H4 (cell line): ENCODE measurements at regions not wholly inside any gene's neighbourhood (a gene's known extent, or its start where the extent isn't known, plus 50 kb on each side); places are given as distances from the start of the nearest gene placed in this dataset.
A peak's percentile ranks its signal among the peaks of the same experiment; 100 is the strongest.

ENCODE experiments used
- DNase-seq: peaks from one replicate; pipeline ENCODE4 v3.0.0-alpha.2; 2015; ENCODE audit warnings: low spot score

- no peak for DNase-seq
Measured at GRCh38 chr13:72120632-72121031, 253.6 kb upstream of the DACH1 start.

DNA sequence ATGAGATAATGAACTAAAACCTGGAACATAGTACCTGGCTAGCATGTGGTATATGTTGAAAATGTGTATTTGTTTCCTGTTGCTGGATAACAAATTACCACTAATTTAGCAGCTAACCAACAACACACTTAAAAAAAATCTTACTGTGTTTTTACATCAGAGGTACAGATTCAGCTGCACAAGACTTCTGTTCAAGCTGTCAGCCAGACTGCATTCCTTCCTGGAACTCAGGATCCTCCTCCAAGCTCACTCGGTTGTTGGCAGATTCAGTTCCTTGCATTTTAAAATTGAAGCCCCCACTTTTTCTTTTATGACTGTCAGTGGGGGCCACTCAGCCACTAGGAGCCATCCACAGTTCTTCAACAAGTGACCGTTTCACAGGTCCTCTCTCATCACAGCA, 246.9 kb upstream of the DACH1 start:
- DNase-seq, result no peak

- DNase-seq, result no peak
Measured at GRCh38 chr13:72113076-72113475, 246.1 kb upstream of the DACH1 start.

GRCh38 chr13:72112216-72112615, 245.2 kb upstream of the DACH1 start:
- DNase-seq, result no peak

GRCh38 chr13:72109863-72110262, 242.9 kb upstream of the DACH1 start:
- DNase-seq, result no peak

- no peak for DNase-seq
Measured at GRCh38 chr13:72104656-72105180, 237.7 kb upstream of the DACH1 start.

- DNase-seq, result no peak
Measured at GRCh38 chr13:72101768-72102400, 234.9 kb upstream of the DACH1 start.

DNA sequence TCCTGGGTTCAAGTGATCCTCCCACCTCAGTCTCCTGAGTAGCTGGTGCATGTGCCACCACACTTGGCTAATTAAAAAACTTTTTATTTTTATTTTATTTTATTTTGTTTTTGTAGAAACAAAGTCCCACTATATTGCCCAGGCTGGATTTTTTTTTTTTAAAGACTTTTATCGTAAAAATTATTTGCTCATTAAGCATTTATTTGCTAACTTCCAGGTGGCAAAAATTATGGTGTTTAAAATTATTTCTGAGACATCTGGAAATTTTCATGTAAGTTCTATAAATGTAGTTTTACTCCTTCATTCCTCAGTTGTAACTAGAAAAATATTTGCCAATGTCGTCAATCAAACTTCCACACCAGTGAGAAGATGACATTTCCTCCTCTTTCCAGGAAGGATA, 233.3 kb upstream of the DACH1 start:
- no peak for DNase-seq

DNA sequence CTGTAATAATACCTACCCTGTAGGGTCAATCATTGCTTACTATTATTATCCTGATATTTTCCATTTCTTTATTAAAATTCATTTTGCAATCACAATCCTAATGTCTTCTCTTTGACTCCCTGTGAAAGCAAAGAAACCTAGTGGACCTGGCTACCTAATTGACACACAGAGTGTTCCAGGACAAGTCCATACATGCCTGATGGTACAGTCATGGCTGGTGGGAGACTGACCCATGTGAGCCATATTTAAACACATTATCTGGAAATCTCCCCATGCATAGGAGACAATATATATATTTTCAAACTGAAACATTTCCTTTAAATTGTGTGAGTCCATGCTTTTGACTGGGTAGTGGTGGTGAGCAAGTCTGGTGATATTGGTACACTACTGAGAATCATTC, 230.6 kb upstream of the DACH1 start:
- no peak for DNase-seq

DNA sequence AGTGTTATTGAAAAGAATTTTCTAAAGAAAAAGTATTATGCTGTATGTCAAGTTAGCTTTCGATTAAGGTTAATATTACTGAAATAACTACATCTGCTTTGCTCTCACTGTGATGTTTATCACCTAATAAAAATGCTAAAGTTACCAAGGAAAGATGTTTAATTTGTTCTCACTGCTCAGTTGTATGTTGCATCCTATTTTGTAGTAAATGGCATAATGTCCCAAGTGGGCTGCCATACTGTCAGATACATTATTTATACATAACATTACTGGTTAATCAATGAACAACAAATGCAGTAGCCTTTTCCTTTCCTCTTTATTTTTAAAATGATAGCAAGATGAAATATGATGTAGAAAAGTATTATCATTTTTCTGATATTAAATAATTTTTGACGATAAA, 226.3 kb upstream of the DACH1 start:
- no peak for DNase-seq

DNA sequence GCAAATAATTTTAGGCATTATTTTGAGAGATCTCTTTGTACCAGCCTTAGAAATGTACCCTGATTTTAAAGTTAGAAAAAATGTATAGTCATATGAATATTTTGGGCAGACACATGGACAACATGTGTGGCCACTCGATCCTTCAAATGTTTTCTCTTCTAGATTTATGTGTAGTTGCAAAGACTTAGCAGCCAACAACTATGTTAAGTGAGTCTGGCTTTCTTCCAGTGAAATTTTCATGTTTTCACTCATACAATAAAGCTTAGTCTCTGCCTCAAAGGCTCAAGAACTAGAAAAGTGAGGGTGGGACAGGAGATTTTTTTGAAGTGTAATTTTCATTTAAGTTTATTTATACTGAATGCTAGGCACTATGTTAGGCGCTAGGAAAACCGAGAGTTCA, 207.7 kb upstream of the DACH1 start:
- no peak for DNase-seq

DNA sequence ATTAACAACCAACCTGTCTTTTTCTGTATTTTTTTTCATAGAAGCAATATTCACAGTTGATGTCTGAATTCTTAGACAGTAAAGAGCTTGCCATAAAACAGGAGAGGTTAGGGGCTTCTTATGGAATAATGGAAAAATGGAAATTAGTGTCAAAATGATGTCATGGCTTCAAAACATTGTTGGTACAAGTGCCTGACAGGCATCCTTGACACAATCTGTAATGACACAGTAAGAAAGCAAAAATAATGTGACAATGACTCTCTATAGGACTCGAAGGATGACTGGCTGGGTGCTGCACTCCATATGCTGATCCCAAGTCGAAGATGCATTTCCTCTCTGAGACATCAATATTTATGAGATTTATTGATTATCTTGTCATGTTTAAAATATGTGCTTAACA, 205.3 kb upstream of the DACH1 start:
- no peak for DNase-seq

DNA sequence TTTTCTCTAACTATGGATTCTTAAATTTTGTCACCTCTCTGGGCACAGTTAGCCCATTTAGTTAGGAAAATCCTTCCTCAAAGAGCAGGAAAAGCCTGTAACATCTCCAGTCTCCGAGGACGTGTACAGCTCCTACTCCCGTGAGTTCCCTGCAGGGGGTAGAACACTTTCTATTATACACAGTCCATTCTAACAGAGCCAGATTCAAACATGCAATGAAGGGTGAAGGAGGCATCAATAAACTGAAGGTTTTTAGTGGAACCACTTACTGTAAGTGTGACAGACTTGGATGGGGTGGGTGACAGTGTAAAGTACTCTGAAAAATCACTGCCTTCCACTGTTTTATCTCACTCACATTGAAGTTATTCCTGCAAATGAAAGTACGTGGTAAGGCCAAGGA, 204.7 kb upstream of the DACH1 start:
- DNase-seq, result no peak

GRCh38 chr13:72062566-72062965, 195.6 kb upstream of the DACH1 start:
- peak; percentile 73 for DNase-seq

DNA sequence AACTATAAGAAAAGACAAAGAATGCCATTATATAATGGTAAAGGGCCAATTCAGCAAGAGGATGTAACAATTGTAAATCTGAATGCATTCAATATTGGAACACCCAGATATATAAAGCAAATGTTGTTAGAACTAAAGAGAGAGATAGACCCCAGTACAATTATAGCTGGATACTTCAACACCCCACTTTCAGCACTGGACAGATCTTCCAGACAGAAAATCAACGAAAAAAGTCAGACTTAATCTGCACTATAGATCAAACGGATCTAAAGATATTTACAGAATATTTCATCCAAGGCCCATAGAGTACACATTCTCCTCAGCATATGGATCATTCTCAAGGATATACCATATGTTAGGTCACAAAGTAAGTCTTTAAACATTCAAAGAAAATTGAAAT, 194.6 kb upstream of the DACH1 start:
- DNase-seq, result no peak

DNA sequence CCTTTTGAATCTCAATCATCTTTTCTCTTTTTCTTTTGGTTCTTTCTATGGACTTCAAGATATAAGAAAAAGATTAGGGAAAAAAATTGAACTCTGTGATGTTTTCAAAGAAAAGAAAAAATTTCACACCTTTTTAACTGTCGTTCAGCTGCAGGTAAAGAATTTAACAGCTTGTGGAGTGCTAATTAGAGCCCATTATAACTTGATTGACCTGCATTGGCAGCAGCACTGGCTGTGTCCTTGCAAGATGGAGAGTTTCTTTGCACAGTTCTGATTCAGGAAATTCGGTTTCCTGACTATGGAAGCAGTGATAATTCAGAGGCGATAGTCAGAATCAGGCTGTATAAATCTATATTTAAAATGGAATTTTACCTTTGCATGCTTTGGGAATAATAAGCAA, 183.2 kb upstream of the DACH1 start:
- DNase-seq, result no peak

GRCh38 chr13:72043366-72043765, 176.4 kb upstream of the DACH1 start:
- no peak for DNase-seq

DNA sequence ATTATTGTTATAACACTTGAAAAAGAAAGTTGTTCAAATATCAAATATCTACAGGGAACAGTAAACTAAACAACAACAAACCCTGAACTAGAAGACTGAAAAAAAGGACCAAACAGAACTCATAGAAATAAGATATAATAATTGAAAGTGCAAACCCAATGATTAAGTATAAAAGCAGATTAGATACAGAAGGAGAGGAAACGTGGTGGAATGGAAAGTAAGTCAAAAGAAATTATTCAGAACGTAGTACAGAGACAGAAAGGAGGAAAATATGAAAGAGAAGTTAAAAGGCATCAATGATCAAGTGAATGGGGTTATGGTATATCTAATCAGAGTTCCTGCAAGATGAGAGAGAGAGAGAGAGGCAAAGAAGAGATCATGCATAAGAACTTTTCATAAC, 174.2 kb upstream of the DACH1 start:
- no peak for DNase-seq

GRCh38 chr13:72039126-72039525, 172.1 kb upstream of the DACH1 start:
- no peak for DNase-seq

DNA sequence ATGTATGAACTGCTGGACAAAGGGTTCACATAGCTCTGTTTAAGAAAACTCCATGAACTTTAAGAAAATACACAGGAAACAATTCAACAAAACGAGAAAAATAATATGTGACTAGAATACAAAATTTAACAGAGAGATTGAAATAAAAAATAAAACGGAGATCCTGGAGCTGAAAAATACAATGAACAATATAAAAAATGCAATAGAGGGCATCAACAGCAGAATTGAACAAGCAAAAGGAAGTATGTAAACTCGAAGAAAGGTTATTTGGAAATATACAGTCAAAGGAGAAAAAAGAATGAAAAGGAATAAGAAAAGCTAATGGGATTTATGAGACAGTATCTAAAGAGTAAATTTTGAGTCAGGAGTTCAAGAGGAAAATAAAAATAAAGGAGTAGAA, 163.0 kb upstream of the DACH1 start:
- DNase-seq, result no peak

GRCh38 chr13:72025836-72026235, 158.8 kb upstream of the DACH1 start:
- no peak for DNase-seq

- DNase-seq, result no peak
Measured at GRCh38 chr13:72023895-72024294, 156.9 kb upstream of the DACH1 start.

DNA sequence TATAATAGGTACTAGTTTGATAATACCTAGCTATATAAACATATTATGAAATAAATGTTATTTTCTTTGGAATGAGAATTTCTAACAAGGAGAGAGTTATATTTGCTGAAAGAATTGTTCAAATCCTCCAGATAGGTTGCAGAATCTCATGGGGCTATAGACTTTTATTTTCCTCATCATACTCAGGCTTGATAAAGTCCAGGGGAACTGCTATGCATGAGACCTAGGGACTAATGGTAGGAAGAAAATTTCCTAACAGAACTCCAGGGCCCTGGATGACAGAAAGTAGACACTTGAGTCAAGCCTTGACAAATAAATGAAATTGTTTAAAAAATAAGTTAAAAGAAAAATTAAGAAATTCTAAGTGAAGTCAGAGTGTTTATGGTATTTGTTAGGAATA, 138.5 kb upstream of the DACH1 start:
- no peak for DNase-seq

- peak; percentile 53 for DNase-seq
Measured at GRCh38 chr13:72004784-72005374, 137.9 kb upstream of the DACH1 start.
